ENCODE measurements at regions not wholly inside any gene's neighbourhood (a gene's known extent, or its start where the extent isn't known, plus 50 kb on each side); places are given as distances from the start of the nearest gene placed in this dataset.

DNA sequence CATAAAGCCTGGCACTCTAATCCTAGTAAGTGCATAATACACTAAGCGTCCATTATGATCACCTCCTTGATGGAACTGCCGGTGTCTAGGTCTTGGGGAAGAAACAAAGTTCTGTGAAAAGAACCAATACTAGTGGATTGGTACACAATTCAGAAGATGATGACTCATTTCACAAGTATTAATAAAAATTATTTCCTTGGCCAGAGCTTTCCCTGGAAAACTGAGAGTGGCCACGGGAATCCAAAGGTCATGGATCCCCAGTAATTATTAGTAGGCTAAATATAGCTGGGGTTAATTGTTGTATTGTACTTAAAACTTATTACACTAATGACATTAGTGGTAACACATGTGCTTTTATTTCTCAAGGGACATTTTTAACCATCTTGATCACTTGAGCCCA lies 808.0 kb upstream of the NR2F2 start:
- Histone ChIP-seq H2BK120ac (replicated peaks; ENCODE audit: low read depth, low read length) (no peak overlapping the region), H4K20me1 (replicated peaks in 1 of 2; ENCODE audit: control insufficient read depth in 1 of 2, insufficient read depth in 2 of 2, low read length in 2 of 2) (no peaks in the 10 kb centered on the region), H3K79me1 (ENCODE audit: low read depth, low read length) (no peaks in the 10 kb centered on the region), H2AK5ac (ENCODE audit: low read depth, low read length) (no peak overlapping the region), H2BK5ac (ENCODE audit: low read depth, low read length) (no peak overlapping the region), H3K23ac (ENCODE audit: insufficient read length) (no peak overlapping the region), H3K14ac (ENCODE audit: insufficient read length) (no peak overlapping the region), H3K4me2 (ENCODE audit: insufficient read depth in 1 of 2, low read depth in 2 of 2, low read length in 2 of 2) (no peak overlapping the region), H4K5ac (ENCODE audit: insufficient read length, low read depth, low read length) (no peak overlapping the region), H3K4ac (replicated peaks; ENCODE audit: insufficient read length, low read depth, low read length) (no peak overlapping the region), H3K9me3 (ENCODE audit: insufficient read depth in 2 of 2, low read depth in 1 of 2, low read length in 1 of 2) (no peaks in the 10 kb centered on the region), H3K79me2 (ENCODE audit: control insufficient read depth in 1 of 2, insufficient read depth in 2 of 2, low read length in 2 of 2) (no peaks in the 10 kb centered on the region), H3K56ac (replicated peaks; ENCODE audit: insufficient read length, low read depth, low read length) (no peak overlapping the region), H2BK20ac (ENCODE audit: low read length) (no peak overlapping the region), H3K4me3 (ENCODE audit: extremely low read depth in 1 of 4, insufficient read depth in 2 of 4, low read depth in 3 of 4, low read length in 4 of 4) (no peak overlapping the region), H3K9ac (replicated peaks in 1 of 4; ENCODE audit: extremely low read depth in 1 of 4, low read depth in 3 of 4, low read length in 3 of 4) (no peak overlapping the region), H3K27me3 (replicated peaks in 1 of 4; ENCODE audit: control insufficient read depth in 3 of 4, extremely low read depth in 1 of 4, insufficient read depth in 3 of 4, low read length in 3 of 4) (no peaks in the 10 kb centered on the region), H3K23me2 (ENCODE audit: low read depth, low read length) (no peaks in the 10 kb centered on the region), H3K18ac (ENCODE audit: extremely low read depth, low read length) (no peak overlapping the region), H2BK12ac (ENCODE audit: low read depth, low read length) (no peak overlapping the region), H3K27ac (ENCODE audit: low read depth, low read length) (no peak overlapping the region), H3K4me1 (replicated peaks in 1 of 4; ENCODE audit: control insufficient read depth in 3 of 4, insufficient read depth in 4 of 4, low read length in 3 of 4) (no peaks in the 10 kb centered on the region), H2BK15ac (ENCODE audit: low read length) (no peak overlapping the region), H3K36me3 (ENCODE audit: control insufficient read depth in 2 of 4, insufficient read depth in 4 of 4, low read length in 3 of 4) (no peaks in the 10 kb centered on the region), H4K91ac (replicated peaks; ENCODE audit: insufficient read length, low read length) (no peak overlapping the region), H4K8ac (ENCODE audit: extremely low read depth, insufficient read depth, low read length) (no peak overlapping the region), H2AFZ (ENCODE audit: low read length) (no peak overlapping the region)
- ChIA-PET POLR2A (ENCODE audit: partially characterized antibody) (no interaction called here), CTCF (ENCODE audit: partially characterized antibody) (no interaction called here)
- WGBS, 2 experiments (ENCODE audit: extremely low coverage in 1 of 2, insufficient coverage in 1 of 2, insufficient read length in 1 of 2, insufficient replicate concordance in 2 of 2, low coverage in 1 of 2, low lambda C conversion rate in 2 of 2, missing lambda C conversion rate in 1 of 2): 97% methylated on average over 3 of the region's 3 CpGs; no CpG with 5 or more reads in 1 of the 2 experiments
- DNase-seq (ENCODE audit: low read depth in 1 of 2, low spot score in 2 of 2) (no peak), FAIRE-seq (no peak)
- TF ChIP-seq RXRA (IDR thresholded peaks at IDR 0.05; ENCODE audit: insufficient read depth, low read depth, low read length): no peak
- TF ChIP-seq, protein P1, sequence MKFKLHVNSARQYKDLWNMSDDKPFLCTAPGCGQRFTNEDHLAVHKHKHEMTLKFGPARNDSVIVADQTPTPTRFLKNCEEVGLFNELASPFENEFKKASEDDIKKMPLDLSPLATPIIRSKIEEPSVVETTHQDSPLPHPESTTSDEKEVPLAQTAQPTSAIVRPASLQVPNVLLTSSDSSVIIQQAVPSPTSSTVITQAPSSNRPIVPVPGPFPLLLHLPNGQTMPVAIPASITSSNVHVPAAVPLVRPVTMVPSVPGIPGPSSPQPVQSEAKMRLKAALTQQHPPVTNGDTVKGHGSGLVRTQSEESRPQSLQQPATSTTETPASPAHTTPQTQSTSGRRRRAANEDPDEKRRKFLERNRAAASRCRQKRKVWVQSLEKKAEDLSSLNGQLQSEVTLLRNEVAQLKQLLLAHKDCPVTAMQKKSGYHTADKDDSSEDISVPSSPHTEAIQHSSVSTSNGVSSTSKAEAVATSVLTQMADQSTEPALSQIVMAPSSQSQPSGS (IDR thresholded peaks at IDR 0.05; ENCODE audit: low read length): no peak
- TF ChIP-seq EGR1 (IDR thresholded peaks at IDR 0.05; ENCODE audit: borderline replicate concordance, low read depth, low read length): no peak
- no peak for TF ChIP-seq TEAD4 (IDR thresholded peaks at IDR 0.05; ENCODE audit: low read depth, low read length)
- TF ChIP-seq KDM4A (IDR thresholded peaks at IDR 0.05; ENCODE audit: low read depth, low read length, severe bottlenecking): no peak
- no peak for TF ChIP-seq SP1 (IDR thresholded peaks at IDR 0.05; ENCODE audit: low read depth, low read length)
- no peak for TF ChIP-seq GTF2F1 (IDR thresholded peaks at IDR 0.05; ENCODE audit: borderline replicate concordance, low read depth, low read length)

Measured in H1 (cell line).